ENCODE measurements at regions not wholly inside any gene's neighbourhood (a gene's known extent, or its start where the extent isn't known, plus 50 kb on each side); places are given as distances from the start of the nearest gene placed in this dataset.

DNA sequence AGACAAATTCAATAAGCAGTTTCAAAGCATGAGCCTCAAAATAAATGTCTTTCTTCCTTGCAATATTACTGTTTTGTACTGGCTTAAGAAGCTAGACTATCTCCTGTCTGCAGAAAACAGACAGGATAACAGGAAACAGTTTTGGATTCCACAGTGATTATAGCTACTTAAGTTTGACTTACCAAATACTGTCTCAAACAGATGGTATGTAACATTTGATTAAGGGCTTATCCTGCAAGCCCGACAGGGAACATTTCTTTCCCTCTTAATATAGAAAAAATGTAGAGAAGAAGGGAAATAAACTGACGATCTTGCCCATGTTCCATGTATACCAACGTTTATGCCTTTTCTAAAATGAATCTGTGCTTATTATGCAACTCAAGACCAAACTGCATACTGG lies 179.9 kb upstream of the EEA1 start:
- ATAC-seq (no peak), DNase-seq (ENCODE audit: low read depth, low spot score) (no peak)
- intact Hi-C loops (cut with micrococcal nuclease), result no loop called here
- no peaks in the 10 kb centered on the region for H3K9me2 ChIP-seq (ENCODE audit: insufficient read depth)
- no peak overlapping the region for H3K27ac ChIP-seq (ENCODE audit: low read depth, low read length)
- CTCF ChIA-PET, result interaction anchor here (3.3 kb wide), 1 partner anchor 11 kb away, joined by 10 read pairs; no protein-coding TSS in a partner anchor
- H4K20me1 ChIP-seq (ENCODE audit: insufficient read depth), result no peaks in the 10 kb centered on the region
- BruUV-seq (replicated peaks), result no TSS peak
- RAD21 ChIA-PET (ENCODE audit: low non-redundant PET in 1 of 2, low total read pairs in 2 of 2, uncharacterized antibody in 2 of 2, unreplicated experiment in 2 of 2), result no interaction called here
- no peak overlapping the region for H3K4me3 ChIP-seq (replicated peaks in 1 of 2; ENCODE audit: low read depth in 1 of 2, low read length in 2 of 2)
- H3K9ac ChIP-seq (ENCODE audit: low read length), result no peak overlapping the region
- H3K4me2 ChIP-seq (ENCODE audit: low read length), result no peak overlapping the region
- no peaks in the 10 kb centered on the region for H3K9me3 ChIP-seq (ENCODE audit: control insufficient read depth in 1 of 2, insufficient read depth in 1 of 2, low read depth in 1 of 2, low read length in 2 of 2)
- no peak overlapping the region for H2AFZ ChIP-seq (ENCODE audit: low read depth, low read length, poor library complexity, severe bottlenecking)
- H3K27me3 ChIP-seq (ENCODE audit: insufficient read depth, low read length), result no peaks in the 10 kb centered on the region
- no peak for TF ChIP-seq RAD21 (IDR thresholded peaks at IDR 0.05; ENCODE audit: low read depth)
- no peak for TF ChIP-seq SP1 (IDR thresholded peaks at IDR 0.05; ENCODE audit: low read depth)
- TF ChIP-seq YY1 (IDR thresholded peaks at IDR 0.05; ENCODE audit: extremely low read depth, insufficient replicate concordance, low read depth, low read length), result no peak
- no peak for TF ChIP-seq ELF1 (IDR thresholded peaks at IDR 0.05; ENCODE audit: borderline replicate concordance, low read depth)
- TF ChIP-seq EZH2phosphoT487 (IDR thresholded peaks at IDR 0.05; ENCODE audit: borderline replicate concordance), result no peak
- TF ChIP-seq CEBPB (IDR thresholded peaks at IDR 0.05; ENCODE audit: low read depth), result no peak
- TF ChIP-seq ZFX (IDR thresholded peaks at IDR 0.05), result no peak
- no peak for TF ChIP-seq EZH2 (IDR thresholded peaks at IDR 0.05)
- TF ChIP-seq REST (IDR thresholded peaks at IDR 0.05; ENCODE audit: low read depth), result no peak
- TF ChIP-seq JUND (IDR thresholded peaks at IDR 0.05), result no peak
- no peak for TF ChIP-seq FOSL1 (IDR thresholded peaks at IDR 0.05; ENCODE audit: low read depth)
- TF ChIP-seq ZBTB33 (IDR thresholded peaks at IDR 0.05; ENCODE audit: extremely low read depth, insufficient replicate concordance, low read length), result no peak
- no peak for TF ChIP-seq EGR1 (IDR thresholded peaks at IDR 0.05; ENCODE audit: low read depth)
- no peak for TF ChIP-seq ZNF274 (IDR thresholded peaks at IDR 0.05; ENCODE audit: low read depth, low read length)
- TF ChIP-seq CBX3 (IDR thresholded peaks at IDR 0.05; ENCODE audit: low read depth), result no peak
- no peak for TF ChIP-seq POLR2AphosphoS5 (IDR thresholded peaks at IDR 0.05; ENCODE audit: low read depth, low read length)
- no peak for TF ChIP-seq MAX (IDR thresholded peaks at IDR 0.05)
- H3K4me1 ChIP-seq (ENCODE audit: control insufficient read depth in 1 of 2, insufficient read depth in 2 of 2, low read length in 2 of 2), result no peaks in the 10 kb centered on the region
- H3K36me3 ChIP-seq (ENCODE audit: control insufficient read depth in 1 of 2, insufficient read depth in 2 of 2, low read length in 2 of 2), result no peaks in the 10 kb centered on the region
- no peaks in the 10 kb centered on the region for H3K79me2 ChIP-seq (ENCODE audit: insufficient read depth, low read length)
- POLR2A ChIA-PET, result no interaction called here
